ENCODE measurements at regions not wholly inside any gene's neighbourhood (a gene's known extent, or its start where the extent isn't known, plus 50 kb on each side); places are given as distances from the start of the nearest gene placed in this dataset.

DNA sequence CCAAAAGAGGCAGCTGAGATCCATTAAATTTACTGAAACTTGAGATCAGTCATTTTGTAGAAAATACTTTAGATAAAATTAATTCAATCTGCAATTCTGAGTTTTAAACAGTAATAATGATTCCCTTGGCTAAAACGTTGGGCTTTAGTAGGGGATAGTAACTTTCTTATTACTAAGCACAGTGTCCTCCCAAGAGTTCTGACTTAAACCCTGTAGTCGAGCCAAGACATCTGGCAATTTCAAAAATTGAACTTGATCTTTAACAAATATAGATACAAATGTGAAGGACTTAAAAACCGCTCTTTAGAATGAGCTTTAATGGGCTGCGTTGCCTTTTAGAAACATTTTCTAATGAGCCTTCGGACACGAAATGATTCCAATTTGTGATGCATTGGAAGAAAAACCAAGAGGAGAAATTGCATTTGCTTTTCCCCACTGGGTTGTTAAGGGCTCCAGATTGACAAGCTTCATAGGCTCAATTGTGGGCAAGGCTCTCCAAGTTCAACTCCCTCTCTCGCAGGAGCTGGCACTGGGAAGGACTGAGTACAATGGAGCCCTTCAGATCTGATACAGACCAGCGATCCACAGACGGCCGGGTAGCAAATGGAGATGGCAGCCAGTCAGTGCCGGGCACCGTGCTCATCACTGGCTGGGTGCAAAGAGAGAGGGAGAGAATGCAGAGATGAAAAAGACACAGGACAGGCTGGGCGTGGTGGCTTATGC, 921.3 kb upstream of the AUTS2 start:
- Histone ChIP-seq H4K91ac (ENCODE audit: insufficient read depth, low read depth, low read length) (no peak overlapping the region), H3K18ac (ENCODE audit: low read depth, low read length) (no peak overlapping the region), H3K79me1 (ENCODE audit: low read depth in 1 of 2, low read length in 2 of 2) (no peaks in the 10 kb centered on the region), H3K4me1 (ENCODE audit: control insufficient read depth, insufficient read depth, low read length) (no peaks in the 10 kb centered on the region), H2BK15ac (ENCODE audit: low read depth, low read length) (no peak overlapping the region), H3K27ac (ENCODE audit: insufficient read depth, low read length) (no peak overlapping the region), H3K9me3 (ENCODE audit: control insufficient read depth, insufficient read depth, low read length) (peaks cover 4% of the 10 kb centered on the region; the same call in 1 of the 2 replicates), H3K14ac (replicated peaks; ENCODE audit: low read depth, low read length) (no peak overlapping the region), H2BK20ac (ENCODE audit: low read depth, low read length) (no peak overlapping the region), H4K20me1 (ENCODE audit: insufficient read depth, low read length) (no peaks in the 10 kb centered on the region), H3K36me3 (ENCODE audit: control insufficient read depth, insufficient read depth, low read length) (no peaks in the 10 kb centered on the region), H4K5ac (ENCODE audit: low read depth, low read length) (no peak overlapping the region), H3K56ac (ENCODE audit: extremely low read depth, insufficient read depth, low read length) (no peak overlapping the region), H3K9me1 (ENCODE audit: insufficient read depth, low read length) (no peaks in the 10 kb centered on the region), H2BK5ac (ENCODE audit: low read depth, low read length, poor library complexity, severe bottlenecking) (no peak overlapping the region), H2BK120ac (ENCODE audit: low read depth, low read length) (no peak overlapping the region), H3K23ac (ENCODE audit: low read depth, low read length) (no peak overlapping the region), H3K9ac (ENCODE audit: low read depth, low read length) (no peak overlapping the region), H2AK9ac (replicated peaks; ENCODE audit: low read depth, low read length, poor library complexity) (no peak overlapping the region), H2AK5ac (ENCODE audit: low read depth, low read length) (no peak overlapping the region), H3K4me3 (ENCODE audit: insufficient read depth, low read depth, low read length) (no peak overlapping the region), H3K27me3 (ENCODE audit: control insufficient read depth, insufficient read depth, low read length) (no peaks in the 10 kb centered on the region), H2AFZ (replicated peaks; ENCODE audit: low read length, poor library complexity) (no peak overlapping the region), H4K8ac (ENCODE audit: low read depth in 2 of 2, low read length in 2 of 2) (no peak overlapping the region), H3K4me2 (ENCODE audit: low read depth, low read length) (no peak overlapping the region), H3K4ac (ENCODE audit: low read depth, low read length) (no peak overlapping the region)
- intact Hi-C loops (cut with micrococcal nuclease) (no loop called here), in situ Hi-C loops (cut with MboI; ENCODE audit: low sequenced_read_pairs) (no loop called here), dilution Hi-C loops (cut with HindIII; ENCODE audit: low sequenced_read_pairs, unreplicated experiment) (no loop called here)
- WGBS, 2 experiments (ENCODE audit: extremely low coverage in 2 of 2, insufficient read length in 1 of 2), result 97% methylated on average over 5 of the region's 13 CpGs; no CpG with 5 or more reads in 1 of the 2 experiments
- TF ChIP-seq RFX5 (IDR thresholded peaks at IDR 0.05; ENCODE audit: low read depth, low read length) (no peak), FOS (IDR thresholded peaks at IDR 0.05; ENCODE audit: low read depth, low read length) (no peak), MAZ (IDR thresholded peaks at IDR 0.05; ENCODE audit: borderline replicate concordance, low read depth, low read length) (no peak), RCOR1 (IDR thresholded peaks at IDR 0.05; ENCODE audit: insufficient replicate concordance, low read length) (no peak), RAD21 (IDR thresholded peaks at IDR 0.05; ENCODE audit: low read length) (no peak), CHD1 (IDR thresholded peaks at IDR 0.05; ENCODE audit: low read depth, low read length) (no peak), MXI1 (IDR thresholded peaks at IDR 0.05; ENCODE audit: borderline replicate concordance, low read depth, low read length) (no peak)
- TF ChIP-seq, protein P1, sequence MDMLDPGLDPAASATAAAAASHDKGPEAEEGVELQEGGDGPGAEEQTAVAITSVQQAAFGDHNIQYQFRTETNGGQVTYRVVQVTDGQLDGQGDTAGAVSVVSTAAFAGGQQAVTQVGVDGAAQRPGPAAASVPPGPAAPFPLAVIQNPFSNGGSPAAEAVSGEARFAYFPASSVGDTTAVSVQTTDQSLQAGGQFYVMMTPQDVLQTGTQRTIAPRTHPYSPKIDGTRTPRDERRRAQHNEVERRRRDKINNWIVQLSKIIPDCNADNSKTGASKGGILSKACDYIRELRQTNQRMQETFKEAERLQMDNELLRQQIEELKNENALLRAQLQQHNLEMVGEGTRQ (IDR thresholded peaks at IDR 0.05; ENCODE audit: low read depth, low read length), result no peak
- TF ChIP-seq, protein P2, sequence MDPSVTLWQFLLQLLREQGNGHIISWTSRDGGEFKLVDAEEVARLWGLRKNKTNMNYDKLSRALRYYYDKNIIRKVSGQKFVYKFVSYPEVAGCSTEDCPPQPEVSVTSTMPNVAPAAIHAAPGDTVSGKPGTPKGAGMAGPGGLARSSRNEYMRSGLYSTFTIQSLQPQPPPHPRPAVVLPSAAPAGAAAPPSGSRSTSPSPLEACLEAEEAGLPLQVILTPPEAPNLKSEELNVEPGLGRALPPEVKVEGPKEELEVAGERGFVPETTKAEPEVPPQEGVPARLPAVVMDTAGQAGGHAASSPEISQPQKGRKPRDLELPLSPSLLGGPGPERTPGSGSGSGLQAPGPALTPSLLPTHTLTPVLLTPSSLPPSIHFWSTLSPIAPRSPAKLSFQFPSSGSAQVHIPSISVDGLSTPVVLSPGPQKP (IDR thresholded peaks at IDR 0.05; ENCODE audit: borderline replicate concordance, low read depth, low read length), result no peak
- DNase-seq, result no peak
- no peak for ATAC-seq (ENCODE audit: low read depth)
- BruUV-seq (replicated peaks), result no TSS peak
- ChIA-PET CTCF (no interaction called here), POLR2A (ENCODE audit: unreplicated experiment) (no interaction called here)

All from IMR-90 (cell line).